Lower leg skin (tissue), 3 donors: ENCODE measurements at regions not wholly inside any gene's neighbourhood (a gene's known extent, or its start where the extent isn't known, plus 50 kb on each side); places are given as distances from the start of the nearest gene placed in this dataset.

ENCODE experiments used
- CTCF ChIP-seq, 3 donors: fragments of 450-650 bp; IDR thresholded peaks; one replicate each; pipeline ENCODE4 v1.5.1; 2016; ENCODE audit warnings: antibody characterized with exemption in 3 of 3, mild to moderate bottlenecking in 3 of 3, moderate library complexity in 2 of 3
- POLR2A ChIP-seq, 2 donors: fragments of 450-650 bp; IDR thresholded peaks; one replicate each; pipeline ENCODE4 v1.6.1; 2016 to 2017; ENCODE audit warnings: antibody characterized with exemption in 2 of 2, mild to moderate bottlenecking in 1 of 2, moderate library complexity in 1 of 2

DNA sequence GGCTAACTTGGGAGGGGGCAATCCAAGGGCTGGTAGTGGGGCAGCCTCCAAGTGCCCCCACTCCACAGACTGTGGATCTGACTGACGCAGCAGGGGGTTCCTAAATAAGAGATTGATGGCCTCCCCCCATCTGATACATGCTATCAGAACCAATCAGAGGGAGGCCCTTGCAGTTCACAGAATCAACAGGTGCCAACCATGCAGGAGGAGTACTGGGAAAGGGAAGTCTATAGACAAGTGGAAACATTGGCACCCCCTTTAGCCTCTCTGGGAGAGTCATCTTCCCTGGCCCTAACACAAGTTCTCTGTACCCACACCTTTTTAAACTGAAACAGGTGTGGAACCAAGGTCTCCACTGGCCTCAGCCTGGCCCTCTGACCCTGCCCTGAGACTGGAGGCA, 145.8 kb downstream of the OR2B2 start:
- TF ChIP-seq CTCF (IDR thresholded peaks at IDR 0.05) (no peak), POLR2A (IDR thresholded peaks at IDR 0.05) (no peak)
